Endothelial cell (in vitro differentiated cells): ENCODE measurements at regions not wholly inside any gene's neighbourhood (a gene's known extent, or its start where the extent isn't known, plus 50 kb on each side); places are given as distances from the start of the nearest gene placed in this dataset.

Experiments
- DNase-seq: peaks from one replicate; pipeline ENCODE4 v3.0.0; 2021; ENCODE audit warnings: low spot score
- H3K27ac Mint-ChIP-seq: one replicate; pipeline ENCODE4 v1.8.0; 2021; ENCODE audit warnings: mixed read lengths, inconsistent platforms; ENCODE audit not compliant: unreplicated experiment
- H3K27me3 Mint-ChIP-seq: one replicate; pipeline ENCODE4 v1.8.0; 2021; ENCODE audit warnings: mild to moderate bottlenecking, moderate library complexity, mixed read lengths, inconsistent platforms; ENCODE audit not compliant: unreplicated experiment
- H3K36me3 Mint-ChIP-seq: one replicate; pipeline ENCODE4 v1.8.0; 2021; ENCODE audit warnings: mild to moderate bottlenecking, low read depth, mixed read lengths, inconsistent platforms; ENCODE audit not compliant: unreplicated experiment
- H3K4me1 Mint-ChIP-seq: one replicate; pipeline ENCODE4 v1.8.0; 2021; ENCODE audit warnings: mild to moderate bottlenecking, mixed read lengths, inconsistent platforms; ENCODE audit not compliant: unreplicated experiment
- H3K4me3 Mint-ChIP-seq: one replicate; pipeline ENCODE4 v1.8.0; 2021; ENCODE audit warnings: mild to moderate bottlenecking, mixed read lengths, inconsistent platforms; ENCODE audit not compliant: unreplicated experiment
- H3K9me3 Mint-ChIP-seq: one replicate; pipeline ENCODE4 v1.8.0; 2021; ENCODE audit warnings: mixed read lengths, inconsistent platforms; ENCODE audit not compliant: unreplicated experiment
- CTCF ChIP-seq: fragments of 200-600 bp; sonication (generic); IDR thresholded peaks from one replicate; pipeline ENCODE4 v1.5.0; 2021; ENCODE audit warnings: antibody characterized with exemption; ENCODE audit not compliant: unreplicated experiment

GRCh38 chr6:7052443-7053011 lies 55.2 kb upstream of the RREB1 start:
- Mint-ChIP-seq H3K36me3 (peaks cover 3% of the 10 kb centered on the region), H3K4me3 (peak overlapping the region; percentile 79), H3K27ac (peak overlapping the region; percentile 70), H3K4me1 (peaks cover 5% of the 10 kb centered on the region), H3K27me3 (peaks cover 8% of the 10 kb centered on the region), H3K9me3 (no peaks in the 10 kb centered on the region)
- peak; percentile 26 for DNase-seq
- no peak for TF ChIP-seq CTCF

DNA sequence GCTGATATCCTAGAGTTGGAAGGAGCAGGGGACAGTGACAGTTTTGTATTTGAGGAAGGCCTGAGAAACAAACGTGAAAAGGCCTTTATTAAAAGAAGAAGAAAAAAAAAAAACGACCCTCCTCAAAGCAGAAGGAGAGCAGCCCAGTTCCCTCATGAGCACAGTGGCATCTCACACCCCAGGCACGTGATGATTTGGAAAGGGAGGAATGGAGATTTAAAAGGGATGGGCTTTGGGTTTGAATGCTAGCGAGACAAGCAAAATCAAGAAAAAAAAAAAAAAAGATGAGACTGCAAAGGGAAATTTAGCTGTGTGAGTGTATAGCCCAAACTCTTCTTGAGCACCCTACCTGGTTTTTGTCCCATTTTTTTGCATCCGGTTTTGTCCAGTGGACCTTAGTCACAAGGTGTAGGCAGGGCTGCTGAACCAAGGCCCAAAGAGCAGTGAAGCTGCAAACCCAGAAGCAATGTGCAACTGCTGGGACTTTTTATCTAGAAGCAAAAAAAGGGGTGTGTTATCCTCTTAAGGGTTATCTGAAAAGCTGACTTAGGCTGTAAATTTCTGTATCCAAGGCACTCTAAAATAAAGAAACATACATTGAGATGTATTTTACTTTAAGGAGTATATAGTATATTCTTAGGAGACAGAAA lies 54.5 kb upstream of the RREB1 start:
- TF ChIP-seq CTCF: no peak
- Mint-ChIP-seq H3K27ac (peak overlapping the region; percentile 70), H3K9me3 (no peaks in the 10 kb centered on the region), H3K4me3 (no peak overlapping the region), H3K36me3 (peaks cover 3% of the 10 kb centered on the region), H3K4me1 (peaks cover 5% of the 10 kb centered on the region), H3K27me3 (peaks cover 8% of the 10 kb centered on the region)
- no peak for DNase-seq
